GM12878 (cell line): ENCODE measurements at regions not wholly inside any gene's neighbourhood (a gene's known extent, or its start where the extent isn't known, plus 50 kb on each side); places are given as distances from the start of the nearest gene placed in this dataset.

Source experiments
- ATAC-seq: fragments of 200-7000 bp; cut with Tn5 transposase; 3 replicates; pipeline ENCODE4 v1.9.1; 2020; ENCODE audit warnings: mild to moderate bottlenecking, moderate library complexity
- BruUV-seq: library from RNA; stranded (reverse); fragments of 400-500 nt; replicated peaks from 2 replicates; lab custom pipeline; 2021; lab: Mats Ljungman, UMichigan
- CTCF ChIA-PET: fragments of 300-600 bp; sonication (Branson Sonifier 250); formaldehyde crosslinking; extraction: SDS; loops from one replicate; lab custom pipeline; 2021; ENCODE audit warnings: inconsistent platforms; lab: Yijun Ruan, JAX
- POLR2A ChIA-PET: fragments of 350-600 bp; formaldehyde crosslinking; extraction: SDS; loops from one replicate; lab custom pipeline; 2021; ENCODE audit warnings: inconsistent platforms; lab: Charles Lee
- RAD21 ChIA-PET: fragments of 300-600 bp; sonication (Branson Sonifier 250); formaldehyde crosslinking; loops from one replicate; lab custom pipeline; 2023; ENCODE audit warnings: antibody characterized with exemption; ENCODE audit not compliant: unreplicated experiment; lab: Charles Lee
- SMC1A ChIA-PET: fragments of 300-600 bp; sonication (Branson Sonifier 250); formaldehyde crosslinking; loops from one replicate; lab custom pipeline; 2023; ENCODE audit not compliant: unreplicated experiment, uncharacterized antibody; lab: Charles Lee
- DNase-seq: peaks from one replicate; pipeline ENCODE4 v3.0.0-alpha.2; 2011; ENCODE audit warnings: low read depth, low spot score
- FAIRE-seq: peaks from 3 replicates; lab custom pipeline; 2011; peaks lifted over from hg19 to GRCh38; lab: Jason Lieb, UNC
- H2AFZ ChIP-seq: 2 replicates; pipeline ENCODE4 v1.6.0; 2011; ENCODE audit warnings: low read depth, low read length, control low read depth; ENCODE audit not compliant: control insufficient read depth
- H3K27ac ChIP-seq: 2 replicates; pipeline ENCODE4 v1.5.1; 2011; ENCODE audit warnings: control low read depth; ENCODE audit not compliant: control insufficient read depth, insufficient read depth
- H3K27me3 ChIP-seq, 2 experiments: replicated peaks in 1 of 2; 2 replicates each; pipeline versions ENCODE4 v1.6.0 to v1.6.1; 2011; ENCODE audit warnings: low read length in 1 of 2; ENCODE audit not compliant: control insufficient read depth in 2 of 2, insufficient read depth in 2 of 2
- H3K36me3 ChIP-seq, 2 experiments: 2 replicates each; pipeline ENCODE4 v1.5.1; 2011; ENCODE audit warnings: low read length in 1 of 2; ENCODE audit not compliant: control insufficient read depth in 2 of 2, insufficient read depth in 2 of 2
- H3K4me1 ChIP-seq: 2 replicates; pipeline ENCODE4 v1.6.1; 2011; ENCODE audit warnings: mild to moderate bottlenecking, low read length, moderate library complexity, mixed read lengths; ENCODE audit not compliant: control insufficient read depth, insufficient read depth
- H3K4me2 ChIP-seq: 2 replicates; pipeline ENCODE4 v1.6.0; 2011; ENCODE audit warnings: control low read depth; ENCODE audit not compliant: control insufficient read depth, insufficient read depth
- H3K4me3 ChIP-seq: fragments of 200-600 bp; sonication (generic); 2 replicates; pipeline ENCODE4 v1.5.1; 2016
- H3K79me2 ChIP-seq: 2 replicates; pipeline ENCODE4 v1.6.0; 2011; ENCODE audit warnings: low read length; ENCODE audit not compliant: control insufficient read depth, insufficient read depth
- H3K9ac ChIP-seq: 2 replicates; pipeline ENCODE4 v1.8.0; 2011; ENCODE audit warnings: low read length, control low read depth, mixed read lengths; ENCODE audit not compliant: control insufficient read depth, insufficient read depth
- H3K9me3 ChIP-seq: replicated peaks from 3 replicates; pipeline ENCODE4 v1.5.1; 2011; ENCODE audit warnings: mild to moderate bottlenecking, low read length; ENCODE audit not compliant: control insufficient read depth, insufficient read depth
- H4K20me1 ChIP-seq: 2 replicates; pipeline ENCODE4 v1.6.0; 2011; ENCODE audit not compliant: control insufficient read depth, insufficient read depth
- CHD1 ChIP-seq: IDR thresholded peaks from 2 replicates; pipeline ENCODE4 v1.6.1; 2012; ENCODE audit warnings: low read depth, low read length, improper control_type of control experiment
- CHD2 ChIP-seq: IDR thresholded peaks from 2 replicates; pipeline ENCODE4 v1.6.1; 2011; ENCODE audit warnings: low read depth, low read length, improper control_type of control experiment, borderline replicate concordance
- E2F4 ChIP-seq: IDR thresholded peaks from 2 replicates; pipeline ENCODE4 v1.6.1; 2012; ENCODE audit warnings: low read depth, low read length, improper control_type of control experiment
- HDAC2 ChIP-seq: fragments of 200-600 bp; sonication (generic); IDR thresholded peaks from 2 replicates; pipeline ENCODE4 v1.6.1; 2017
- IKZF1 ChIP-seq: fragments of 450-650 bp; conservative IDR thresholded peaks from 2 replicates; pipeline ENCODE4 v1.6.1; 2017; ENCODE audit warnings: antibody characterized with exemption, mild to moderate bottlenecking
- IRF4 ChIP-seq: IDR thresholded peaks from 2 replicates; pipeline ENCODE4 v1.6.1; 2011; ENCODE audit warnings: low read depth, low read length
- MEF2A ChIP-seq: IDR thresholded peaks from 2 replicates; pipeline ENCODE4 v1.6.1; 2011; ENCODE audit warnings: low read depth, mild to moderate bottlenecking, low read length, moderate library complexity; ENCODE audit not compliant: insufficient read depth
- NFXL1 ChIP-seq: fragments of 450-650 bp; IDR thresholded peaks from 2 replicates; pipeline ENCODE4 v1.6.1; 2017; ENCODE audit warnings: antibody characterized with exemption, mild to moderate bottlenecking, borderline replicate concordance
- NR2C2 ChIP-seq: IDR thresholded peaks from 2 replicates; pipeline ENCODE4 v1.6.1; 2011; ENCODE audit warnings: borderline replicate concordance, low read depth; ENCODE audit not compliant: control insufficient read depth, insufficient read length
- POLR2AphosphoS2 ChIP-seq: IDR thresholded peaks from 2 replicates; pipeline ENCODE4 v1.6.1; 2011; ENCODE audit warnings: low read depth, mild to moderate bottlenecking, low read length, improper control_type of control experiment, moderate library complexity
- RELA ChIP-seq: fragments of 450-650 bp; IDR thresholded peaks from 2 replicates; pipeline ENCODE4 v1.8.0; 2014; ENCODE audit warnings: borderline replicate concordance; ENCODE audit not compliant: partially characterized antibody
- RELB ChIP-seq: fragments of 450-650 bp; IDR thresholded peaks from 2 replicates; pipeline ENCODE4 v1.6.1; 2017; ENCODE audit warnings: low read depth, mild to moderate bottlenecking, moderate library complexity
- SMAD1 ChIP-seq: fragments of 450-650 bp; IDR thresholded peaks from 2 replicates; pipeline ENCODE4 v1.6.1; 2018; ENCODE audit warnings: mild to moderate bottlenecking, low read depth; ENCODE audit not compliant: partially characterized antibody
- SP1 ChIP-seq: IDR thresholded peaks from one replicate; pipeline ENCODE4 v1.6.1; 2011; ENCODE audit warnings: low read depth, low read length
- SPI1 ChIP-seq: IDR thresholded peaks from 2 replicates; pipeline ENCODE4 v1.6.1; 2011; ENCODE audit warnings: low read depth, mild to moderate bottlenecking, low read length, moderate library complexity, borderline replicate concordance; ENCODE audit not compliant: insufficient read depth
- WGBS: methylation state at CpG from one replicate; pipeline ENCODE4 v1.1.6; 2016; ENCODE audit warnings: low lambda C conversion rate; ENCODE audit not compliant: insufficient replicate concordance, insufficient coverage; ENCODE audit errors: missing lambda C conversion rate; 5-methylcytosine and 5-hydroxymethylcytosine counted together
- in situ Hi-C: fragments of 300-500 bp; cut with MboI; formaldehyde crosslinking; loops from 9 replicates; pipeline ENCODE4 v1.14.3; 2018; ENCODE audit warnings: mixed read lengths
- intact Hi-C: fragments of 100-400 bp; cut with micrococcal nuclease; formaldehyde crosslinking; loops from one replicate; pipeline ENCODE4 v1.14.2; 2022; ENCODE audit not compliant: unreplicated experiment

- H2AFZ ChIP-seq, result no peak overlapping the region
- ChIA-PET RAD21 (no interaction called here), SMC1A (interaction anchor here (0.6 kb wide), 1 partner anchor 378 kb away, joined by 5 read pairs; no protein-coding TSS in a partner anchor), CTCF (no interaction called here), POLR2A (no interaction called here)
- H3K9ac ChIP-seq, result no peak overlapping the region
- WGBS, result 62% methylated on average over 2 of the region's 2 CpGs
- H3K79me2 ChIP-seq, result no peaks in the 10 kb centered on the region
- H3K4me2 ChIP-seq, result no peak overlapping the region
- in situ Hi-C loops, result no loop called here
- no peaks in the 10 kb centered on the region for H3K27me3 ChIP-seq
- no peak for FAIRE-seq
- no peaks in the 10 kb centered on the region for H3K36me3 ChIP-seq
- ATAC-seq, result no peak
- H4K20me1 ChIP-seq, result no peaks in the 10 kb centered on the region
- H3K9me3 ChIP-seq, result no peaks in the 10 kb centered on the region
- intact Hi-C loops, result no loop called here
- H3K4me1 ChIP-seq, result no peaks in the 10 kb centered on the region
- no peak overlapping the region for H3K27ac ChIP-seq
- no peak overlapping the region for H3K4me3 ChIP-seq
- BruUV-seq, result no TSS peak
- TF ChIP-seq HDAC2 (no peak), MEF2A (no peak), CHD1 (no peak), IKZF1 (no peak), CHD2 (no peak)
- no peak for DNase-seq
Observed at GRCh38 chr4:13918110-13918509, 290.6 kb upstream of the BOD1L1 start.

GRCh38 chr4:13918991-13919441, 291.5 kb upstream of the BOD1L1 start:
- Histone ChIP-seq H3K27ac (no peak overlapping the region), H3K4me3 (no peak overlapping the region), H3K79me2 (no peaks in the 10 kb centered on the region), H3K4me2 (no peak overlapping the region), H2AFZ (no peak overlapping the region), H3K9me3 (no peaks in the 10 kb centered on the region), H3K4me1 (no peaks in the 10 kb centered on the region), H4K20me1 (no peaks in the 10 kb centered on the region), H3K27me3 (no peaks in the 10 kb centered on the region), H3K36me3 (no peaks in the 10 kb centered on the region), H3K9ac (no peak overlapping the region)
- CTCF ChIA-PET, result no interaction called here
- BruUV-seq, result no TSS peak
- no peak for DNase-seq
- POLR2A ChIA-PET, result no interaction called here
- in situ Hi-C loops, result no loop called here
- no peak for ATAC-seq
- FAIRE-seq, result no peak
- intact Hi-C loops, result no loop called here
- SMC1A ChIA-PET, result no interaction called here
- 15% methylated on average over 7 of the region's 7 CpGs for WGBS
- RAD21 ChIA-PET, result no interaction called here
- TF ChIP-seq NR2C2, result no peak
- TF ChIP-seq IRF4, result no peak
- no peak for TF ChIP-seq NFXL1
- TF ChIP-seq SP1, result no peak
- TF ChIP-seq E2F4, result no peak
- no peak for TF ChIP-seq RELA
- TF ChIP-seq SPI1, result no peak
- no peak for TF ChIP-seq SMAD1
- no peak for TF ChIP-seq POLR2AphosphoS2
- no peak for TF ChIP-seq RELB
